ENCODE measurements at regions not wholly inside any gene's neighbourhood (a gene's known extent, or its start where the extent isn't known, plus 50 kb on each side); places are given as distances from the start of the nearest gene placed in this dataset.

DNA sequence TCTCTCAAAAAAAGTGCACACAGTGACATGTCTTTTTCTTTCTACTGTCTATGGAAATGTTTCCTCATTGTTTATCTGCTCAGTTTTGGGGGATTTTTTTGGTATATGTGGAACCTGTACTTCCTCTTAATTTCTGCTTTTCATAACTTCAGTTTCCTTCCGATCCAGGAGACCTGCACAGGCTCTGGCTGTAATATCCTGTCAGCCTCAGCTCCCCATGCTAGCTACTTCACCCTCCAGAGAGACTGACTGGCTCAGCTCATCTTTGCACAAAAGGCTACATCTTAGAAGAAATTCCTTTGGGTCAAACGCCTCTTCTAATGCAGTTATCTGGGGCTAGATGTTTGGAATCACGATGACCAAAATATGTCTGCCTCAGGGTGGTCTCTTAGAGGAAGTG is 378.4 kb downstream of the RND3 start:
- TF ChIP-seq TCF7L2 (IDR thresholded peaks at IDR 0.05; ENCODE audit: borderline replicate concordance, extremely low read depth, insufficient read depth, insufficient read length), result no peak
- no peak for TF ChIP-seq RAD21 (IDR thresholded peaks at IDR 0.05; ENCODE audit: low read depth)
- TF ChIP-seq, protein P1, sequence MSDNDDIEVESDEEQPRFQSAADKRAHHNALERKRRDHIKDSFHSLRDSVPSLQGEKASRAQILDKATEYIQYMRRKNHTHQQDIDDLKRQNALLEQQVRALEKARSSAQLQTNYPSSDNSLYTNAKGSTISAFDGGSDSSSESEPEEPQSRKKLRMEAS (IDR thresholded peaks at IDR 0.05), result no peak
- TF ChIP-seq, protein P2, sequence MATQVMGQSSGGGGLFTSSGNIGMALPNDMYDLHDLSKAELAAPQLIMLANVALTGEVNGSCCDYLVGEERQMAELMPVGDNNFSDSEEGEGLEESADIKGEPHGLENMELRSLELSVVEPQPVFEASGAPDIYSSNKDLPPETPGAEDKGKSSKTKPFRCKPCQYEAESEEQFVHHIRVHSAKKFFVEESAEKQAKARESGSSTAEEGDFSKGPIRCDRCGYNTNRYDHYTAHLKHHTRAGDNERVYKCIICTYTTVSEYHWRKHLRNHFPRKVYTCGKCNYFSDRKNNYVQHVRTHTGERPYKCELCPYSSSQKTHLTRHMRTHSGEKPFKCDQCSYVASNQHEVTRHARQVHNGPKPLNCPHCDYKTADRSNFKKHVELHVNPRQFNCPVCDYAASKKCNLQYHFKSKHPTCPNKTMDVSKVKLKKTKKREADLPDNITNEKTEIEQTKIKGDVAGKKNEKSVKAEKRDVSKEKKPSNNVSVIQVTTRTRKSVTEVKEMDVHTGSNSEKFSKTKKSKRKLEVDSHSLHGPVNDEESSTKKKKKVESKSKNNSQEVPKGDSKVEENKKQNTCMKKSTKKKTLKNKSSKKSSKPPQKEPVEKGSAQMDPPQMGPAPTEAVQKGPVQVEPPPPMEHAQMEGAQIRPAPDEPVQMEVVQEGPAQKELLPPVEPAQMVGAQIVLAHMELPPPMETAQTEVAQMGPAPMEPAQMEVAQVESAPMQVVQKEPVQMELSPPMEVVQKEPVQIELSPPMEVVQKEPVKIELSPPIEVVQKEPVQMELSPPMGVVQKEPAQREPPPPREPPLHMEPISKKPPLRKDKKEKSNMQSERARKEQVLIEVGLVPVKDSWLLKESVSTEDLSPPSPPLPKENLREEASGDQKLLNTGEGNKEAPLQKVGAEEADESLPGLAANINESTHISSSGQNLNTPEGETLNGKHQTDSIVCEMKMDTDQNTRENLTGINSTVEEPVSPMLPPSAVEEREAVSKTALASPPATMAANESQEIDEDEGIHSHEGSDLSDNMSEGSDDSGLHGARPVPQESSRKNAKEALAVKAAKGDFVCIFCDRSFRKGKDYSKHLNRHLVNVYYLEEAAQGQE (IDR thresholded peaks at IDR 0.05; ENCODE audit: low read depth), result no peak
- no peak for TF ChIP-seq POLR2A (IDR thresholded peaks at IDR 0.05; ENCODE audit: borderline replicate concordance, extremely low read depth, insufficient read depth, insufficient read length)
- no peak for TF ChIP-seq EZH2phosphoT487 (IDR thresholded peaks at IDR 0.05; ENCODE audit: borderline replicate concordance)
- TF ChIP-seq, protein P3, sequence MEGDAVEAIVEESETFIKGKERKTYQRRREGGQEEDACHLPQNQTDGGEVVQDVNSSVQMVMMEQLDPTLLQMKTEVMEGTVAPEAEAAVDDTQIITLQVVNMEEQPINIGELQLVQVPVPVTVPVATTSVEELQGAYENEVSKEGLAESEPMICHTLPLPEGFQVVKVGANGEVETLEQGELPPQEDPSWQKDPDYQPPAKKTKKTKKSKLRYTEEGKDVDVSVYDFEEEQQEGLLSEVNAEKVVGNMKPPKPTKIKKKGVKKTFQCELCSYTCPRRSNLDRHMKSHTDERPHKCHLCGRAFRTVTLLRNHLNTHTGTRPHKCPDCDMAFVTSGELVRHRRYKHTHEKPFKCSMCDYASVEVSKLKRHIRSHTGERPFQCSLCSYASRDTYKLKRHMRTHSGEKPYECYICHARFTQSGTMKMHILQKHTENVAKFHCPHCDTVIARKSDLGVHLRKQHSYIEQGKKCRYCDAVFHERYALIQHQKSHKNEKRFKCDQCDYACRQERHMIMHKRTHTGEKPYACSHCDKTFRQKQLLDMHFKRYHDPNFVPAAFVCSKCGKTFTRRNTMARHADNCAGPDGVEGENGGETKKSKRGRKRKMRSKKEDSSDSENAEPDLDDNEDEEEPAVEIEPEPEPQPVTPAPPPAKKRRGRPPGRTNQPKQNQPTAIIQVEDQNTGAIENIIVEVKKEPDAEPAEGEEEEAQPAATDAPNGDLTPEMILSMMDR (IDR thresholded peaks at IDR 0.05 in 2 of 3, conservative IDR thresholded peaks at IDR 0.05 in 1 of 3; ENCODE audit: borderline replicate concordance in 1 of 3, insufficient read depth in 1 of 3, low read depth in 2 of 3, low read length in 2 of 3), result no peak
- no peak for TF ChIP-seq SIN3A (IDR thresholded peaks at IDR 0.05; ENCODE audit: low read depth)
- no peak for TF ChIP-seq EZH2 (IDR thresholded peaks at IDR 0.05)
